ENCODE measurements at regions not wholly inside any gene's neighbourhood (a gene's known extent, or its start where the extent isn't known, plus 50 kb on each side); places are given as distances from the start of the nearest gene placed in this dataset.
A peak's percentile ranks its signal among the peaks of the same experiment; 100 is the strongest.

DNA sequence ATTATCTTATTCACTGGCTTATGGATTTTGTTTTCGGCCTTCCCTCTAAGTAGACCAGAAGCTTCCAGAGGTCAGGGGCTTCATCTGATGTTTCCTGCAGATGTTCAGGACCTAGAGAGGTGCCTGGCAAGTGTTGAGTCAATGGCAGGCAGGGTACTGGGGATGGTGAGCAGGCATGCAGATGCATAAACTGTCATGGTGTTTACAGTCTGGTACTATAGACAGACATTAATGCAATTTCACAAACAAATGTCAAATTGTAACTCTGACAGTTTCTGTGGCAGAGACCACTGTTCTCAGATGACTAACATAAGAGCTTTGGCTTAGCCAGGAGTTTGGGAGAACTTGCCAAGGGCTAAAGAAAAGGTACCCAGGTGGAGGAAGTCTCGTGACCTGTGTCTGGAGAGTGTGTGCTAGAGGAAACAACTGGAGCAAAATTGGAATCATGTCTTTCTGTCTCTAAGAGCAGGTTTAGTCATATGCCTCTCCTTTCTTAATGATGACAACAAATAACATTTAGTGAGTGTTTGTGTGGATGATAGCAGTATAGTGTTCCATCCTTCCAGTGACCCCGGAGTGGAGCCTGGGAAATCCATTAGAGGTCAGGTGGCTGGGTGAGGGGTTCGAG lies 53.7 kb upstream of the TRAK1 start:
- no peak for DNase-seq

- no peak for DNase-seq
These were observed 54.7 kb upstream of the TRAK1 start for GRCh38 chr3:42036483-42036823.

GRCh38 chr3:42035816-42036482 lies 55.2 kb upstream of the TRAK1 start:
- no peak for DNase-seq

GRCh38 chr3:42035007-42035406 lies 56.1 kb upstream of the TRAK1 start:
- DNase-seq: no peak

DNA sequence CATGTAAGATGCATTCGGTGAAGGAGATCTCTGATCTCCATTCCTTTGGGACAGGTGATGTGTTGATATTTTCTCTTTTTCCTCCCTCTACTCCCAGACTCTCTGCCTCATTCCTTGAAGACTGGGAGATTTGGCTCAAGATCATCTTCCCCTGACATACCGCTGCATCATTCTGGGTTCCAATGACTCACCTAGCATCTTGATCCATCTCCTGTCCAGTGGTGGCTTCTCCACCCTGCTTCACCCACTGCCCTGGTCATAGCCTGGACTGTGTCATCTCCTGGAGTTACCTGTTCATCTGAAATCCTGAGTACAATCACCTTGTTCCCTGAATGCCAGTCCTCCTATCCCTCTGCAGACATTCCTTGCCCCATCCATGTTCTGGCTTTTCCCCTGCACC lies 57.4 kb upstream of the TRAK1 start:
- DNase-seq: no peak

DNA sequence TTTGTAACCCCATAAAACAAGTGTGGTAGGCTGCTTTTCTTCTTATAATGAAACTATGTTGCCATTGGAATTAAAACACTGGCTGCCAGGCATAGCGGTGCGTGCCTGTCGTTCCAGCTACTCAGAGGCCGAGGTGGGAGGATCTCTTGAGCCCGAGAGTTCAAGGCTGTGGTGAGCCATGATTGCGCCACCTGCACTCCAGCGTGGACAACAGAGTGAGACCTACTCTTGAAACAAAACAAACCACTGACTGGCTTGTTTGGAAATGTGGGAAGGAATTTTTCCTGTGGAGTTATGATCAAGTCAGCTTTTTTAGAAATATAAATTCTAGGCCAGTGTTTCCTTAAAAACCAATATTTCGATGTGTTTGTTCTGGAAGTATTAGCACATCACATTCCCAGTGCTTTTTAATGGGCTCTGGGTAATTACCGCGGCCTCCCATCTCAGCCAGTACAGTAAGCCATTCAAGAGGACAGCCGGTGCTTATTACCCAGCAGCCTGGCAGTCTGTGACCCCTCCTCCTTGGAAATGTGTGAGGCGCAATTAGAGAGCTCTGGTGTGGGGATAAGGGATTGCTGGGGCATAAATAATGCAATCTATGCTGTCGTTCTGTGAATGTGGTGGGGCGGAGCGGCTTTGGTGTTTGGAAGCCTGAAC lies 58.3 kb upstream of the TRAK1 start:
- no peak for DNase-seq

DNA sequence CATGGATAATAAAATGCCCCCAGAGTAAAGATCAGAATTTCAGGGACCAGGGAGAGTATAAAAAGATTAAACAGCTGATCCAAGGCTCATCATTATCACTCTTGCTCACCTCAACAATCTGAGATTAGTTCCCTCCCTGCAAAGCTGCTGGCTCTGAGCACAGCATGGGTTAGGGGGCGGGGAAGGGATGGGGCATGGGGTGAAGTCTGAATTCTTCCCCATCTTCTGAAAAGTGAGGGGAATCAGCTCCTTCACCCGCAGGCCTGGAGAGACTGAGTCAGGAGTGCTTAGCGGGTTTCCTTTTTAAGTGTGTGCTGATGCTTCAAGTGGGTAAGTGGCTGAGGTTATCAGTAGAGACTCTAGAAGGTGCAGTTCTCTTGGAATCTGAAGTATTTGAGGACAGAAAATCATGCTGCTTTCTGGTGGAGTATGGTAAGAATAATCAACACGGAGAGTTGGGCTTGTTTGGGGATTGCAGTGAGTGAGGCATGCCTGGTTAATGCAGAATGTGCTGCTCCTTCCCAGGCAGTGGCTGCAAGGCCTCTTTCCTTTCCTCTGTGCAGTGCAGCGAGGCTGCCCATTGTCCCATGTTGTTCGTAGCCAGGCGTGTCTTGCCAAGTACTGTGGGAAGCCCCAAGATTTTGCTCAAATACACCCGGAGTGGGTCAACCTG lies 59.2 kb upstream of the TRAK1 start:
- DNase-seq: no peak

GRCh38 chr3:42028474-42028873 lies 62.7 kb upstream of the TRAK1 start:
- no peak for DNase-seq

DNA sequence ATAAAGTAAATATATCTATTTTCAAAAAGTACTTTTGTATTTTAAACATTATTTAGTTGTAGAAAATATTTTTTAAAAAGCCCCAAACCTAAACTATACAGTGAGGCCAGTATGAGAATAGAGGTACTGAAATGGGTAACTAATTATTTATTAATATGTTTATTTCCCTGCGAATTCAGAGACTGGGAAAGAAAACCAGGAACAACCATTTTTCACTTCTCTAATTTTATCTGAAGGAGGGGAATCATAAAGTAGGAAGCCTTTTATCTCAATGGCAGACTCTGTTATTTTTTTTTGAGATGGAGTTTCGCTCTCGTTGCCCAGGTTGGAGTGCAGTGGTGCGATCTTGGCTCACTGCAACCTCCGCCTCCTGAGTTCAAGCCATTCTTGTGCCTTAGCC lies 63.6 kb upstream of the TRAK1 start:
- DNase-seq: no peak

DNA sequence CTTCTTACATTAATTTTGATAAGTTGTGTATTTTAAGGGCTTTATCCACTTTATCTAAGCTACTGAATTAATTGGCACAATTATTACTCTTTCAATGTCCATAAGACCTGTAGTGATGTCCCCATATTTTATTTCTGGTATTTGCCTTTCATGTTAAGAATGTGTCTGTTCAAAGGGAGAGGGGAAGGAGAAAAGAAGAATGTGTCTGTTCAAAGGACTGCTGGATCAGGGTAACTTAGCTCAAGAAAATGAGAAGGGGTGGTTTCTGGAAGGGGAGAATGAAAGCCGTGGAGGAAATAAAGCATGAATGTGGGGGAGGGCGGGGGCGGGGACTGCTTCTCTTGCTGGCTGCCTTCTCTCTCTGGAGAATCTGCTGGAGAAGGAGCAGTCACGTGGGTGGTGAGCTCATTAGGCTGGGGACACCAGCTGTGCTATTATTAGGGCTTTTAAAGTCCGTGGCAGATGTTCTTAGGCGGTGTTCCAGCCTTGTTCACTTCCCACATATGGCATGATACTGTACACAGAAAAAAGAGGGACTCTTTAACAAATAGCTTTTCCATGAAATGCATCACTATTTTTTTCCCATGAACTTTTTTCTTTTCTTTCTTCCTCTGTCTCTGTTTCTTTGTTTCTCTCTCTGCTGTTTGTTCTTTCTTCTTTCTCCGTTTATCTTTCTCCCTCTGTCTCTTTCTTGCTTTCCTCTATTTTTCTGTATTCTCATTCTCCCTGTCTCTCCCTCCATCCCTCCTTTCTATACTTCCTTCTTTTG lies 63.7 kb upstream of the ULK4 start:
- DNase-seq: peak in 1 of 2 donors; percentile 60

DNA sequence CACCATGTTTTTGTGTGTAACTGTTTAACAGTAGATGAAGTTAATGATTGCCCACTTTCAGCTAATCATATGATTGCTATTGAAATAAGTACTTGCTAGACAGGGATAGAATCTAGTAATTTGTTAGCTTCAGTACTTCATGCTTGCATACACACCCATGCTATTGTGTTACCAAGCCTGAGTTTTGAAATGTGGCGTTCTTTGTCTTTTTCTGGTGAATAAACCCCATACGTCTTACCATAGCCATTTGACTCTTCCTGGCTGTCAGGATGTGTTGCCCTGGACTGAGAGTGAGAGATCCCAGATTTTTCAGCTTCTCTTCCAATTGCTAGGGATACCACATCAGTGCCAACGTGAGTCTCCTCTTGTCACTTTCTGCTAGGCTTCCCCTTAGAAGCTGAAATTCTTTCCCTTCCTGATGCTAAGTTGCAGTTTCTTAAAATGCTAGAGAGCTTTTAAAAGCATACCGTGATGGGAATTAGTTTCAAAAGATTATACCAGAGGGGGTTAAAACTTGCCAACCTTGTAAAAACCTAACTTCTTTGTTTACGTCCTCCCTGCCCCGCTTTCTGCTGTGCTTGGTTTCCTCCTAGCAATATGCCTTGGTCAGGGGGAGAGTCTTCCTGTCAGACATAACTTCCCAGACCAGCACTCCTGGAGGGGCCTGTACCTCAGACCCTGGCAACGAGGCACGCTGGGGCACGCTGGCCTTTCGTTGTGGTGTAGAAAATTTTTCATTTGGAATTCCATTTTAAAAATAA lies 62.9 kb upstream of the ULK4 start:
- no peak for DNase-seq

DNA sequence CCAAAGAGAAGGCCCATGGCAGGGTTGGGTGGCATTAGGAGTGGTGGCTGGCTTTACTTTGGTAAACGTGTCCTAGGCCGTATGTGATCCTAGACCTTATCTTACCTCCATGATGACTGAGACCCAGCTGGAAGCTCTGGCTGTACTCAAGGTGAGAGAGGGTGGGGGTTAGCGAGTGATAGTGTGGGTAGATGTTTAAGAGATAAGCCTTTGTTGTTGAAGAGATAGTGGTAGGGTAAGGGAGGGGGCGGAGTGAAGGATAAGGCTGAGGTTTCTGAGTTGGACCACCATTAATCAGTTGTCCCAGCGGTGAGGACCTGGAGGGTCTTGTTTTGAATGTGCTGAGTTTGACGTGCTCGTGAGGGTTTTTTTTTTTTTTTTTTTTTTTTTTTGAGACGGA lies 61.5 kb upstream of the ULK4 start:
- peak in 1 of 2 donors; percentile 22 for DNase-seq

- no peak for DNase-seq
These were observed 60.5 kb upstream of the ULK4 start for GRCh38 chr3:42022355-42022754.

GRCh38 chr3:42020684-42021307 lies 58.9 kb upstream of the ULK4 start:
- DNase-seq: no peak

DNA sequence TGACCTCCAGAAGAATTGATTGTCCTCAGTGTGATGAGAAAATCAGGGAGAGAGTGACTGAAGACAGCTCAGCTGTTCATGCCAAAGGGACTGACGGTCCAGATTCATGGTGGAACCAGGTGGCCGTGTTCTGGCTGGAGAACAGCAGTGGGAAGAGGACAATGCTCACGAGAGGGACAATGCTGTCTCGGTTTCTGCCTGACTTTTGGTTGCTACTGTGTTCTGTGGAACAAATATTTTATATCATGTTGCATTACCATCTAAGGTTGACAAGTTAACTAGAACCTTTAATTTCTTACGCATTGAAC lies 58.0 kb upstream of the ULK4 start:
- no peak for DNase-seq

DNA sequence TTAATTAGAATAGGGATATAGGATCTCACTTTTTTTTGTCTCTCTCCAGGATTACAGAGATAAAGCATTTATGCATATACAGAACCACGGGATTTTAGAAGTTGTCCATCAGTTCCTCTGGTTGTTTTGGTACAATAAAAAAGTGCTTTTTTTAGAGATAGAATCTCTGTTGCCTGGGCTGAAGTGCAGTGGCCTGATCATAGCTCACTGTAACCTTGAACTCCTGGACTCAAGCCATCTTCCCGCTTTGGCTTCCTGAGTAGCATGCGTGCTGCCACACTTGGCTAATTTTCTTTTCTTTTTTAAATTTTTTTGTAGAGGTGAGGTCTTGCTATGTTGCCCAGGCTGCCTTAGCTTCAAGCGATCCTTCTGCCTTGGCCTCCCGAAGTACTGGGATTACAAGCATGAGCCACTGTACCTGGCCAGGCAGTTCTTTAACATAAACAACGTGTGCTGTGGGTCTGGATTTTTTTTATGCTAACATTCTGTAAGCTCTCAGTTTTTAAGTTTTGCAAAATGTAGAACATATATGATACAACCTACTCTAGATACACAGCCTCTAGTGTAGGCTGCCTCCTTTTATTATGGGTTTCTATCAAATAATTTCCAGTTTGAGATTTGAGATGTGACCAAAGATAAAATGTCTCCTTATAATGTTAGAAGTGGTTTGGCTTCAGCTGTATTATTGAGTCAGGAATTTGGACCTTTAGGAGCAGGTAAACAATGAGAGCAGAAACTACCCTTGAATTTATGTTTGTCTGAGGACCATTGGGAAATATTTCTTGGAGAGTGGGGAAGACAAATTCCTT lies 57.4 kb upstream of the ULK4 start:
- no peak for DNase-seq

DNA sequence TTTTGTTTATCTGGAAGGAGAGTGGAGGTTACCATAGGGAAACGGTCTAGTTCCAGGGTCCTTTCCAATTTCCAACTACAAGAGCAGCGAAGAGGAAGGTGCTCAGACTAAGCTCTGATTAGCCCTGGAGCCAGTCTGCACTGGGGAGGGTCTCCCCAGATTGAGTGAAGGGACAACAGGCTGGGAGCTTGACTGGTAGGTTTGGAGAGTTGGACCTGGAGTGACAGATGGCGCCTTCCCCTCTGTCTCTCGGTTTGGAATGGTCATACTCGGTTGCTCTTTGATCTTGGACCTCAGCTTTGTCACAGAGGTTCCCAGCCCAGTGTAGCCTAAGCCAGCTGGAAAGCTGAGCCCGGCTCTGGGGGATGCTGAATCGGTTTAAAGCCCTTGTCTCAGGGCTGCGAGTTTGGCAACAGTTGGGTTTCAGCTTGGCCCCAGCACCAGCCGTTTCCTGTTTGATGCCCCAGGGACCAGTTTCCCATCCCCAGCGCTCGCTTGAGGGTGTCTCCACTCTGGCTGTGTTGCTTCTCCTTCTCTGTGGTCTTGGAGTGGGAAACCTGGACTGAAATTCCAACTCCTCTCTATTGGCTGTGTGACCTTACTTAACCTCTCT lies 53.1 kb upstream of the ULK4 start:
- peak in 1 of 2 donors; percentile 35 for DNase-seq

GRCh38 chr3:42014458-42014920 lies 52.6 kb upstream of the ULK4 start:
- DNase-seq: peak in 1 of 2 donors; percentile 36

DNA sequence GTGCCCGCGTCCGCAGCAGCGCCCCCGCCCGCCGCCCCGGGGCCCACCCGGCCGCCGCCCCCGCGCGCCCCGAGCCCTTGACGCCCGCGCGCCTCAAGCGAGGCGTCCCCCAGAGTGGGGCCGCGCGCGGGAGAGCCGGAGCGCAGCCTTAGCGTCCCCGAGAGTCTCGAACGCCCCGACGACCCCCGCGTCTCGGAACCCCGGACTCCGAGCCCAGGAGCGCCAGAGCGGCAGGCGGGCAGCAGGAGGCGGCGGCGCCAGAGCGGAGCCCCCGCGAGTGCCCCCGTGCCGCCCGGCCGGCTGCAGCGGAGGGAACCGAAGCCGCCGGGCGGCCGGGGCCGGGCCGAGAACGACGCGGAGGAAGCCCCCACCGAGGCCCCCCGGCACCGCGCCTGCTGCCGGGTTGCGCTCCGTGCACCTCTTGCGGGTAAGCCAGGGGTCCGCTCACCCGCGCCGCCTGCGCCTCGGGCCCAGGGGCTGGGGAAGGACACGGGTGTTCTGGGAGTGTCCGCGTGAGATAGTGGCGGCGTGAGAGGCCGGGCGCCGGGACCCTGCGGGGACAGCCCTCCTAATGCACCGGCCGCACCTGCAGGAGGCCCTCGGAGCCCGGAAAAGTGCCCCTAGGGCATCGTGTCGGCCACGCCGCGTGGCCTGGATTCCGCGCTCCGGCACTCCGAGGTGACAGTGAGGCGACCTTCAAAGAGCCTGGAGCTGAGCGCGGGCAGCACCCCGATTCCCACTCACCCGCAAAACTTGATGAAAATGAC lies 52.0 kb upstream of the ULK4 start:
- peak; percentile 31 to 32 for DNase-seq

Data from CD4-positive, alpha-beta T cell treated with Interleukin-4 for 1 hour (primary cell).